ENCODE measurements at regions not wholly inside any gene's neighbourhood (a gene's known extent, or its start where the extent isn't known, plus 50 kb on each side); places are given as distances from the start of the nearest gene placed in this dataset.

DNA sequence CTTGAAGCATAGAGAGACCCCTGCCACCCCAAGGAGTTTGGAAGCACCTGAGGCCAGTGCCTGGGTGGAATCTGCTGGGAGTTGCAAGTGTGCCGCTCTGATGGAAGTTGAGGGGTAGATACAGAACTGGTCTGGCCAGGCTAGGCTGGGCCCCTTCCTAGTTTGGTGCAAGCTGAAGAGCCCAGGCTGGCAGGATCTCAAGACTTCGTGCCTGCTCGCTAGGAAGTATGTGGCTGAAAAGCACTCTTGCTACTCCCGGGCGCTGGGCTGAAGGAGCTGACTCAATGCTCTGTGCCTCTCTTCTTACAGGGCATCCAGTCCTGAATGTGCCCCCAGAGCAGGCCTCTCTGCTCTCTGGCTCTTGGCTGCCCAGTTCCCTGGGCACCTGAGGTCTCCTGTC, 51.7 kb upstream of the PJA1 start:
- DNase-seq, result no peak
- Mint-ChIP-seq H3K4me3 (no peak overlapping the region), H3K27me3 (ENCODE audit: low read depth) (peaks cover 12% of the 10 kb centered on the region)

DNA sequence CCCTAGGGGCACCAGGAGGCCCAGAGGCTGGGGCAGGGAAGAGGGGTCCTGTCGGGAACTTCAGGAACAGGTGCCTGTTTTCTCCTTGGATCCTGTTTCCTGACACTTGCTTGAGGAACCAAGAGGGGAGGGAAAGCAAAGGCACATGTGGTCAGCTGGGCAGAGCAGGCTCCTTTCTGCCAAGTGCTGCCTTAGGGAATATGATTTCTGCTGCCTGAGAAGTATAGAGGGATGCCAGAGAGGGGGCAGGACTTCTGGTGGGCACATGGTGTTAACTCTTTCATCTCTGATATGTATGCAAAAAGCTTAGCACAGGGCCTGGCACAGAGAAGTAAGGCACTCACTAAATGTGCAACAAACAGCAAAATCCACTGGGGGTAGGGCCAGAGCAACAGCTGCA, 51.2 kb upstream of the PJA1 start:
- DNase-seq, result no peak
- peaks cover 12% of the 10 kb centered on the region for H3K27me3 Mint-ChIP-seq (ENCODE audit: low read depth)
- H3K4me1 Mint-ChIP-seq (ENCODE audit: low read depth), result no peaks in the 10 kb centered on the region
- ATAC-seq (replicated peaks in 1 of 2), result no peak
- H3K27ac Mint-ChIP-seq, result no peak overlapping the region
- H3K9me3 Mint-ChIP-seq, result no peaks in the 10 kb centered on the region
- H3K4me3 Mint-ChIP-seq, result no peak overlapping the region
- no peaks in the 10 kb centered on the region for H3K36me3 Mint-ChIP-seq (ENCODE audit: insufficient read depth in 2 of 2)

More for the DNA sequence above, 51.7 kb upstream of the PJA1 start:
- H3K4me1 Mint-ChIP-seq (ENCODE audit: low read depth), result no peaks in the 10 kb centered on the region
- no peak for ATAC-seq (replicated peaks in 1 of 2)
- H3K9me3 Mint-ChIP-seq, result no peaks in the 10 kb centered on the region
- H3K27ac Mint-ChIP-seq, result no peak overlapping the region
- no peaks in the 10 kb centered on the region for H3K36me3 Mint-ChIP-seq (ENCODE audit: insufficient read depth in 2 of 2)

DNA sequence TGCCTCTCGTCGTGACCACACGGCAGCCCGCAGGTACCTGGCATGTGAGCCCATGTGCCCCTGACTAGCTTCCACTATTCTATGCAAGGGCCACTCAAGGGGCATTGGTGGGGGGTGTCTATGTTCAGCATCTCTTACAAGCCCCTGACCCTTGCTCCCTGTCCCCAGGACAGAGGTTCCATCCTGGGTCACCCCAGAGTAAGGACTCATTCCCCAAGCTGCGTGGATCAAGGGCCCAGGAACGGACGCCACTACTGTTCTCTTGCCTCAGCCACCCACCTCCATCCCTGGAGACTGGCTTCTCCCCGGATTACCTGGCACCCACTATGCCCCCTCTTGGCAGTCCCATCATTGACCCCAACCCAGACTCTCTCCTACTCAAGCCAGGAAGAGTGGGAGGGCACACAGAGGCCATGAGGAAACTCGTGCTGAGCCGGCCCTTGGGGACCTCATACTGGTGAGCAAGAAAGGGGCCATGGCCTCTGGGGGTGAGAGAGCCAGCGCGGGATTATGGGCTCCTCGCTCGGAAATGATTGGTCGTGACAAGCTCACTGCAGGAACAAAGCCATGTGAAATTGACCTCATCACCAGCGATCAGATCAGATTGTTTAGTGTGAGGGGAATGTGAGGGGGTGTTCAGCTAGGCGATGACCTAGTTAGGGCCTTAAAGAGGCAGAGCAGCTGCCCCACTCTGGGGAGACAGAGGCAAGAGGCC, 50.1 kb upstream of the PJA1 start:
- Mint-ChIP-seq H3K4me1 (ENCODE audit: low read depth) (no peaks in the 10 kb centered on the region), H3K36me3 (ENCODE audit: insufficient read depth in 2 of 2) (no peaks in the 10 kb centered on the region), H3K9me3 (no peaks in the 10 kb centered on the region), H3K27me3 (ENCODE audit: low read depth) (peaks cover 12% of the 10 kb centered on the region), H3K27ac (no peak overlapping the region), H3K4me3 (no peak overlapping the region)
- no peak for ATAC-seq (replicated peaks in 1 of 2)
- no peak for DNase-seq
